ENCODE measurements at regions not wholly inside any gene's neighbourhood (a gene's known extent, or its start where the extent isn't known, plus 50 kb on each side); places are given as distances from the start of the nearest gene placed in this dataset.
"Not testable (repeated sequence)": the region's sequence is repeated elsewhere in the genome, so short reads cannot be mapped to it uniquely, and the experiment has no call there.

GRCh38 chr7:24396387-24396786 lies 112.4 kb downstream of the NPY start:
- not testable (repeated sequence) for DNase-seq

- DNase-seq, result no peak
Measured at GRCh38 chr7:24401628-24402593, 117.9 kb downstream of the NPY start.

- no peak for DNase-seq
Measured at GRCh38 chr7:24402655-24403054, 118.7 kb downstream of the NPY start.

- no peak for DNase-seq
Measured at GRCh38 chr7:24403557-24403956, 119.6 kb downstream of the NPY start.

GRCh38 chr7:24404315-24404714 lies 120.3 kb downstream of the NPY start:
- no peak for DNase-seq

GRCh38 chr7:24405002-24405401 lies 121.0 kb downstream of the NPY start:
- DNase-seq, result no peak

- DNase-seq, result no peak
Measured at GRCh38 chr7:24406053-24406788, 122.2 kb downstream of the NPY start.

- no peak for DNase-seq
Measured at GRCh38 chr7:24406789-24407299, 122.9 kb downstream of the NPY start.

GRCh38 chr7:24407965-24408364 lies 124.0 kb downstream of the NPY start:
- no peak for DNase-seq

- DNase-seq, result no peak
Measured at GRCh38 chr7:24408798-24409430, 124.9 kb downstream of the NPY start.

GRCh38 chr7:24409431-24410024 lies 125.5 kb downstream of the NPY start:
- no peak for DNase-seq

GRCh38 chr7:24411226-24411625 lies 127.2 kb downstream of the NPY start:
- DNase-seq, result no peak

GRCh38 chr7:24417526-24418120 lies 133.6 kb downstream of the NPY start:
- DNase-seq, result no peak

- DNase-seq, result no peak
Measured at GRCh38 chr7:24419077-24419476, 135.1 kb downstream of the NPY start.

GRCh38 chr7:24419511-24419910 lies 135.5 kb downstream of the NPY start:
- DNase-seq, result no peak

GRCh38 chr7:24422441-24423010 lies 138.5 kb downstream of the NPY start:
- no peak for DNase-seq

GRCh38 chr7:24425664-24426063 lies 141.7 kb downstream of the NPY start:
- DNase-seq, result no peak

- DNase-seq, result no peak
Measured at GRCh38 chr7:24427048-24427447, 143.1 kb downstream of the NPY start.

GRCh38 chr7:24428676-24429075 lies 144.6 kb upstream of the PALS2 start:
- no peak for DNase-seq

- no peak for DNase-seq
Measured at GRCh38 chr7:24432677-24433076, 140.6 kb upstream of the PALS2 start.

GRCh38 chr7:24434972-24435371 lies 138.3 kb upstream of the PALS2 start:
- DNase-seq, result no peak
